Peyer's patch (tissue), 4 donors: ENCODE measurements at regions not wholly inside any gene's neighbourhood (a gene's known extent, or its start where the extent isn't known, plus 50 kb on each side); places are given as distances from the start of the nearest gene placed in this dataset.

Source experiments
- DNase-seq, 3 donors: peaks; one replicate each; pipeline ENCODE4 v3.0.0-alpha.2; 2017 to 2019
- H3K27ac ChIP-seq, 4 donors: fragments of 200-600 bp; sonication (generic); one replicate each; pipeline ENCODE4 v1.5.1; 2016 to 2019
- H3K27me3 ChIP-seq, 2 donors: fragments of 200-600 bp; sonication (generic); one replicate each; pipeline ENCODE4 v1.5.1; 2019
- H3K36me3 ChIP-seq, 3 donors: fragments of 200-600 bp; sonication (generic); one replicate each; pipeline ENCODE4 v1.5.1; 2016 to 2019
- H3K4me1 ChIP-seq, 4 donors: fragments of 200-600 bp; sonication (generic); one replicate each; pipeline ENCODE4 v1.5.1; 2016 to 2019
- H3K4me3 ChIP-seq, 4 donors: fragments of 200-600 bp; sonication (generic); 1 replicate in 3 of 4; 2 replicates in 1 of 4; pipeline ENCODE4 v1.5.1; 2016 to 2019; ENCODE audit warnings: mild to moderate bottlenecking in 1 of 4
- H3K9me3 ChIP-seq, 4 donors: fragments of 200-600 bp; sonication (generic); one replicate each; pipeline ENCODE4 v1.5.1; 2016 to 2019; ENCODE audit warnings: mild to moderate bottlenecking in 1 of 4
- POLR2A ChIP-seq, 2 donors: fragments of 450-650 bp; IDR thresholded peaks; one replicate each; pipeline ENCODE4 v1.5.1; 2017; ENCODE audit warnings: antibody characterized with exemption in 2 of 2, mild to moderate bottlenecking in 2 of 2, moderate library complexity in 2 of 2
- TF ChIP-seq, protein P1 (sequence below), 6 experiments: fragments of 450-650 bp in 4 of 6; fragments of 200-600 bp in 2 of 6; sonication (generic) in 1 of 6; IDR thresholded peaks; one replicate each; pipeline ENCODE4 v1.5.1; 2017 to 2019; ENCODE audit warnings: antibody characterized with exemption in 6 of 6, mild to moderate bottlenecking in 3 of 6, moderate library complexity in 1 of 6

DNA sequence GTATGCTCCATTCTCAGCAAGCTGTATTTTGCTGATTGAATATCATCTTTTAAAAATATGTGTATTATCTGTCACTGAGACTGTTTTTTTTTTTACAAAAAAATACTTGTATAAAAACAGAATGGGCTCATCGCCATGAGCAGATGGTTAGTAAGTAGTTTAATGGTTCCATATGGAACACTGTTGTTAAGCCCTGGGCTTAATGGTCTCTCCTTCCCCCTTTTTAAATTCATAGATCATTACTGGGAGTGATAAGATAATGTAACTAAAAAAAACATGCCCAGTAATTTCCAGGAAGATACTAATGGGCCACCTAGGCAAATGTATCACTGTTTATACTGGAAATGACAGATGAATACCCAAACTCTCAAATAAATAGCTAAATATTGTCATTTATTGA is 95.3 kb upstream of the TPRG1 start:
- DNase-seq, result no peak
- TF ChIP-seq, protein P1, sequence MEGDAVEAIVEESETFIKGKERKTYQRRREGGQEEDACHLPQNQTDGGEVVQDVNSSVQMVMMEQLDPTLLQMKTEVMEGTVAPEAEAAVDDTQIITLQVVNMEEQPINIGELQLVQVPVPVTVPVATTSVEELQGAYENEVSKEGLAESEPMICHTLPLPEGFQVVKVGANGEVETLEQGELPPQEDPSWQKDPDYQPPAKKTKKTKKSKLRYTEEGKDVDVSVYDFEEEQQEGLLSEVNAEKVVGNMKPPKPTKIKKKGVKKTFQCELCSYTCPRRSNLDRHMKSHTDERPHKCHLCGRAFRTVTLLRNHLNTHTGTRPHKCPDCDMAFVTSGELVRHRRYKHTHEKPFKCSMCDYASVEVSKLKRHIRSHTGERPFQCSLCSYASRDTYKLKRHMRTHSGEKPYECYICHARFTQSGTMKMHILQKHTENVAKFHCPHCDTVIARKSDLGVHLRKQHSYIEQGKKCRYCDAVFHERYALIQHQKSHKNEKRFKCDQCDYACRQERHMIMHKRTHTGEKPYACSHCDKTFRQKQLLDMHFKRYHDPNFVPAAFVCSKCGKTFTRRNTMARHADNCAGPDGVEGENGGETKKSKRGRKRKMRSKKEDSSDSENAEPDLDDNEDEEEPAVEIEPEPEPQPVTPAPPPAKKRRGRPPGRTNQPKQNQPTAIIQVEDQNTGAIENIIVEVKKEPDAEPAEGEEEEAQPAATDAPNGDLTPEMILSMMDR (IDR thresholded peaks at IDR 0.05), result no peak
- TF ChIP-seq POLR2A (IDR thresholded peaks at IDR 0.05), result no peak

DNA sequence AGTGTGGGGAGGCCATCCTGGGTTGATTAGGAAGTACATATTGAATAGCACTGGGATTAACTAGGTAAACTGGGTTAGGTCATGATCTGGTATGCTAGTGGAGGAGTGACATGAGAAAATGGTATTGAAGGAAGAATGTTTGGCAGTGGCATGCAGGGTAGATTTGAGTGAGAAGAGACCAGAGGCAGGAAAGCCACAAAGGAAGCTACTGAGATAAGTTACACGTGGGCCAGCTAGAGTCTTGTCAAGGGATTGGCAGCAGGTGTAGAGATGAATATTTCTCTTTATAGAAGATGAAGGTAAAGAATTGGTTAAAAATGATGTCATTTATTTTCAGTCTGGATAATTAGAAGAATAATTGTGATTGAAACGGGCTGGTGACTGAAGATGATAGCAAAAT is 91.0 kb upstream of the TPRG1 start:
- DNase-seq, result no peak
- no peak overlapping the region for H3K27ac ChIP-seq
- no peaks in the 10 kb centered on the region for H3K9me3 ChIP-seq
- no peaks in the 10 kb centered on the region for H3K27me3 ChIP-seq
- no peaks in the 10 kb centered on the region for H3K36me3 ChIP-seq
- no peaks in the 10 kb centered on the region for H3K4me1 ChIP-seq
- no peak overlapping the region for H3K4me3 ChIP-seq
- TF ChIP-seq POLR2A (IDR thresholded peaks at IDR 0.05), result no peak
- TF ChIP-seq, protein P1 (IDR thresholded peaks at IDR 0.05), result no peak

More for the DNA sequence above, 95.3 kb upstream of the TPRG1 start:
- H3K27ac ChIP-seq, result no peak overlapping the region
- H3K9me3 ChIP-seq, result no peaks in the 10 kb centered on the region
- no peaks in the 10 kb centered on the region for H3K27me3 ChIP-seq
- H3K4me3 ChIP-seq, result no peak overlapping the region
- no peaks in the 10 kb centered on the region for H3K36me3 ChIP-seq
- no peaks in the 10 kb centered on the region for H3K4me1 ChIP-seq

DNA sequence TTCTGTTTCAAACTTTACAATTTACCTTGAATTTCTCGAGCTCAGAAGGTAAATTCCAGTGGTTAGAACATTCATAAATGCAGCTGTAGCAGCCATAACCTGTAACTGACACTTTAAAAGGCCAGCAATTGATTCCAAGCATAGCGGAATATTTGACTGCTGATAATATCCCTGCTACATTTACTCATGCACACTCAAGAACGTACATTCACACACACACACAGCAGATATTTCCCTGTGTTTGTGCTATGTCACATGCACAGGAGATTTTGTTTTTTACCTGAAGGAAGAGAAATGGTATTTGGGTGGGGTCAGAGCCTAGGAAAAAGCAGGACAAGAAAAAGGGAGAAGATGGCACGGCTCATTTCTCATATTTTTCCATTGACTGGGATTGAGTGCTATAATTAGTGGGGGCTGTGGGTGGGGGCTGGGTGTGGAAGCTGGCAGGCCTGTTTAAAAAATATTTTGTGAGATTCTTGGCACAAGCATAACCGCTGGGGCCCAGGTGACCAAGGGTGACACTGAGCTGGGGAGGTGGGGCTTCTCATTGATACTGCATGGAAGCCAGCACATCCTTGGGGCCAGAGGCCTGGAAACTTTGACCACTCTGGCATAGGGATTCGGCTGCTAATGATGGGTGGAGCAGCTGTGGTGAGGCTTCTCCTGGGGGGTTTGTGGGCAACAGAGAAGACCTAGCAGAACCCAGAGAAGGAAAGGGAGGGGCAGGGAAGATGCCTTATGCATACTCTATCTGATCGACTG is 88.9 kb upstream of the TPRG1 start:
- DNase-seq, result no peak
- Histone ChIP-seq H3K4me3 (no peak overlapping the region), H3K9me3 (no peaks in the 10 kb centered on the region), H3K27ac (no peak overlapping the region), H3K4me1 (no peaks in the 10 kb centered on the region), H3K36me3 (no peaks in the 10 kb centered on the region), H3K27me3 (no peaks in the 10 kb centered on the region)
- no peak for TF ChIP-seq POLR2A (IDR thresholded peaks at IDR 0.05)

DNA sequence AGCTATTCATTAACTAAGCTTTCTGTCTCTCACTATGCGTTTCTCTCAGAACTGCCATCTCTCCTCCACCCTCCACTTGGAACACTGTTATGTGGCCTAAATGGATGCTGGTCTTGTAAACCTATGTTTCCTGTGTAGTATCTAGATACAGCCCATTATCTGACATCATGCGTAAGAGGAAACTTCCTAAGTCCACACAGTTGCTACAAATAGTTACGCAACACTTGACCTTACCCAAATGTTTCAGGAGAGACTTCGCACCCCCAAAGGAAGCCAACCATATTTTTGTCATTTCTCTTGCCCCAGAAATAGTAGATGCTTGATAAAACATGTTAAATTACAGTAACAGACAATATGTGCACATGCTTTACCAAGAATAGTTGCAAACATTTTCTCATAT is 87.2 kb upstream of the TPRG1 start:
- Histone ChIP-seq H3K9me3 (no peaks in the 10 kb centered on the region), H3K4me3 (no peak overlapping the region), H3K27ac (no peak overlapping the region), H3K36me3 (no peaks in the 10 kb centered on the region), H3K4me1 (no peaks in the 10 kb centered on the region), H3K27me3 (no peaks in the 10 kb centered on the region)
- TF ChIP-seq, protein P1 (IDR thresholded peaks at IDR 0.05), result no peak
- no peak for TF ChIP-seq POLR2A (IDR thresholded peaks at IDR 0.05)
- DNase-seq, result no peak

DNA sequence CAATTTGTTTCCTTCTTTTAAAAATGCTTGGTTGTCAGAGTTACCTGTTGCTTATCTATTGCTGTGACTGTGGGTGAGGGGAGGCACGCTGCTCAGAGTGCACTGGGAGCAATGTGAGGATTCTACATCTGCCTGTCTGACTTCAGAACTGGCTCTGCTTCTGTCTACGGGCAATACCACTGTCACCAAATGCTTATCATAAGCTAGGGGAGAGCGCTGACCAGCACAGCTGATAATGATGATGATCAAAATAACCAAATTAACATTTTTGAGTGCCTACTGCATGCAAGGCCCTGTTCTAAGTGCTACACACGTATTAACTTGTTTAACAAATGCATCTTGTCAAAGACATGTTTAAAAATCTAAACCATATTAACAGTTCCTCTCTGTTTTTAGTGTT is 79.2 kb upstream of the TPRG1 start:
- no peaks in the 10 kb centered on the region for H3K4me1 ChIP-seq
- no peaks in the 10 kb centered on the region for H3K27me3 ChIP-seq
- no peaks in the 10 kb centered on the region for H3K36me3 ChIP-seq
- no peaks in the 10 kb centered on the region for H3K9me3 ChIP-seq
- no peak overlapping the region for H3K27ac ChIP-seq
- H3K4me3 ChIP-seq, result no peak overlapping the region
- no peak for TF ChIP-seq POLR2A (IDR thresholded peaks at IDR 0.05)
- TF ChIP-seq, protein P1 (IDR thresholded peaks at IDR 0.05), result no peak
- no peak for DNase-seq

DNA sequence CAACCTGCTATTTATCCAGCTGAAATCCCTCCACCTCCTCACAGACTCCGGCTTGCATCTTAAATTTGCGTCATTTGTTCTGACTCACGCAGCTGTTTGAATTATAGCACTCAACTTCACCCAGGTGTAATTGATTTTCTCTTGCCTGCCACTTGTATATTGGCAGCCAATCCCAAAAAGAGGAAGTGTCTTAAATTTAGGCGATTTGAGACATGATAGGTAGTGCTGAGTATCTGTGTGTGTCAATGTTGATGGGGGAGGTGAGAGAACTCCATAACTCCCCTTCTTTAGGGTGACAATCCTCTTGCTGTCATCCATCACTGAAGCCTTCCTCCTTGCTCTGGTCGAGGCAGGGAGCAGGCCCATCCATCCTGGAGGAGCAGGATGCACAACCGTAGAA is 77.2 kb upstream of the TPRG1 start:
- H3K36me3 ChIP-seq, result no peaks in the 10 kb centered on the region
- DNase-seq, result no peak
- no peaks in the 10 kb centered on the region for H3K4me1 ChIP-seq
- H3K4me3 ChIP-seq, result no peak overlapping the region
- no peak overlapping the region for H3K27ac ChIP-seq
- H3K27me3 ChIP-seq, result no peaks in the 10 kb centered on the region
- TF ChIP-seq POLR2A (IDR thresholded peaks at IDR 0.05), result no peak
- TF ChIP-seq, protein P1 (IDR thresholded peaks at IDR 0.05), result no peak
- no peaks in the 10 kb centered on the region for H3K9me3 ChIP-seq
